Natural killer cell treated with Interleukin-12 subunit alpha and Interleukin-12 subunit beta and Interleukin-15 and Interleukin-18, amount 100 ng/mL, for 72 hours (primary cell): ENCODE measurements at regions not wholly inside any gene's neighbourhood (a gene's known extent, or its start where the extent isn't known, plus 50 kb on each side); places are given as distances from the start of the nearest gene placed in this dataset.

Source experiments
- ATAC-seq, 2 donors: fragments of 150-1000 bp; cut with Tn5 transposase in 1 of 2; sonication (Bioruptor Pico), chemical (Tn5 transposase) in 1 of 2; 2 replicates each; pipeline ENCODE4 v1.10.0; 2021
- DNase-seq: peaks from one replicate; pipeline ENCODE4 v3.0.0; 2022; ENCODE audit warnings: low spot score
- H3K27ac Mint-ChIP-seq, 2 donors: 1 replicate in 1 of 2; 2 replicates in 1 of 2; pipeline ENCODE4 v1.8.0; 2022; ENCODE audit warnings: mixed read lengths in 2 of 2, mild to moderate bottlenecking in 1 of 2, moderate library complexity in 1 of 2
- H3K27me3 Mint-ChIP-seq, 2 donors: 1 replicate in 1 of 2; 2 replicates in 1 of 2; pipeline ENCODE4 v1.8.0; 2022; ENCODE audit warnings: mixed read lengths in 2 of 2
- H3K36me3 Mint-ChIP-seq: one replicate; pipeline ENCODE4 v1.8.0; 2022; ENCODE audit warnings: mixed read lengths
- H3K4me1 Mint-ChIP-seq, 2 donors: 1 replicate in 1 of 2; 2 replicates in 1 of 2; pipeline ENCODE4 v1.8.0; 2022; ENCODE audit warnings: low read depth in 2 of 2, mixed read lengths in 2 of 2, mild to moderate bottlenecking in 1 of 2
- H3K4me3 Mint-ChIP-seq: one replicate; pipeline ENCODE4 v1.8.0; 2022; ENCODE audit warnings: mixed read lengths
- H3K9me3 Mint-ChIP-seq: 2 replicates; pipeline ENCODE4 v1.8.0; 2022; ENCODE audit warnings: mixed read lengths

GRCh38 chr22:48265000-48265625 lies 1502.7 kb downstream of the TBC1D22A start:
- Mint-ChIP-seq H3K4me1 (no peaks in the 10 kb centered on the region), H3K9me3 (no peaks in the 10 kb centered on the region), H3K27me3 (peaks cover 13 to 26% of the 10 kb centered on the region in 2 donors), H3K27ac (no peak overlapping the region), H3K36me3 (no peaks in the 10 kb centered on the region), H3K4me3 (no peak overlapping the region)
- ATAC-seq (no peak), DNase-seq (no peak)

GRCh38 chr22:48264586-48264985 lies 1502.1 kb downstream of the TBC1D22A start:
- Mint-ChIP-seq H3K27me3 (peaks cover 13 to 25% of the 10 kb centered on the region in 2 donors), H3K27ac (no peak overlapping the region), H3K9me3 (no peaks in the 10 kb centered on the region), H3K4me1 (no peaks in the 10 kb centered on the region), H3K36me3 (no peaks in the 10 kb centered on the region), H3K4me3 (no peak overlapping the region)
- DNase-seq (no peak), ATAC-seq (no peak)

GRCh38 chr22:48263791-48264351 lies 1501.4 kb downstream of the TBC1D22A start:
- Mint-ChIP-seq H3K4me3 (no peak overlapping the region), H3K4me1 (no peaks in the 10 kb centered on the region), H3K36me3 (no peaks in the 10 kb centered on the region), H3K27me3 (peaks cover 8 to 18% of the 10 kb centered on the region in 2 donors), H3K27ac (no peak overlapping the region), H3K9me3 (no peaks in the 10 kb centered on the region)
- ATAC-seq (no peak), DNase-seq (no peak)

GRCh38 chr22:48263431-48263765 lies 1500.9 kb downstream of the TBC1D22A start:
- Mint-ChIP-seq H3K4me1 (no peaks in the 10 kb centered on the region), H3K27me3 (peaks cover 10 to 16% of the 10 kb centered on the region in 2 donors), H3K36me3 (no peaks in the 10 kb centered on the region), H3K27ac (no peak overlapping the region), H3K9me3 (no peaks in the 10 kb centered on the region), H3K4me3 (no peak overlapping the region)
- ATAC-seq, result no peak
- DNase-seq, result no peak

- H3K9me3 Mint-ChIP-seq, result no peaks in the 10 kb centered on the region
- H3K36me3 Mint-ChIP-seq, result no peaks in the 10 kb centered on the region
- peaks cover 10 to 15% of the 10 kb centered on the region in 2 donors for H3K27me3 Mint-ChIP-seq
- H3K4me1 Mint-ChIP-seq, result no peaks in the 10 kb centered on the region
- ATAC-seq (no peak), DNase-seq (no peak)
- H3K4me3 Mint-ChIP-seq, result no peak overlapping the region
- H3K27ac Mint-ChIP-seq, result no peak overlapping the region
Observed at GRCh38 chr22:48262596-48263430, 1500.4 kb downstream of the TBC1D22A start.

- H3K9me3 Mint-ChIP-seq, result no peaks in the 10 kb centered on the region
- ATAC-seq, result no peak
- H3K27ac Mint-ChIP-seq, result no peak overlapping the region
- peaks cover 5 to 13% of the 10 kb centered on the region in 2 donors for H3K27me3 Mint-ChIP-seq
- no peak for DNase-seq
- H3K36me3 Mint-ChIP-seq, result no peaks in the 10 kb centered on the region
- H3K4me1 Mint-ChIP-seq, result no peaks in the 10 kb centered on the region
- H3K4me3 Mint-ChIP-seq, result no peak overlapping the region
Observed at GRCh38 chr22:48261706-48262105, 1499.3 kb downstream of the TBC1D22A start.

- no peak for DNase-seq
- no peak for ATAC-seq
- no peaks in the 10 kb centered on the region for H3K4me1 Mint-ChIP-seq
- no peak overlapping the region for H3K4me3 Mint-ChIP-seq
- H3K27ac Mint-ChIP-seq, result no peak overlapping the region
- peaks cover 0 to 12% of the 10 kb centered on the region in 2 donors for H3K27me3 Mint-ChIP-seq
- H3K9me3 Mint-ChIP-seq, result no peaks in the 10 kb centered on the region
- no peaks in the 10 kb centered on the region for H3K36me3 Mint-ChIP-seq
Observed at GRCh38 chr22:48261048-48261621, 1498.7 kb downstream of the TBC1D22A start.

GRCh38 chr22:48259991-48260670 lies 1497.7 kb downstream of the TBC1D22A start:
- H3K27me3 Mint-ChIP-seq, result peaks cover 3 to 15% of the 10 kb centered on the region in 2 donors
- no peaks in the 10 kb centered on the region for H3K4me1 Mint-ChIP-seq
- no peak for ATAC-seq
- H3K9me3 Mint-ChIP-seq, result no peaks in the 10 kb centered on the region
- no peak overlapping the region for H3K4me3 Mint-ChIP-seq
- H3K36me3 Mint-ChIP-seq, result no peaks in the 10 kb centered on the region
- DNase-seq, result no peak
- no peak overlapping the region for H3K27ac Mint-ChIP-seq

GRCh38 chr22:48258811-48259210 lies 1496.4 kb downstream of the TBC1D22A start:
- DNase-seq, result no peak
- H3K36me3 Mint-ChIP-seq, result no peaks in the 10 kb centered on the region
- H3K27me3 Mint-ChIP-seq, result peaks cover 16 to 24% of the 10 kb centered on the region in 2 donors
- H3K27ac Mint-ChIP-seq, result no peak overlapping the region
- ATAC-seq, result no peak
- no peaks in the 10 kb centered on the region for H3K9me3 Mint-ChIP-seq
- no peak overlapping the region for H3K4me3 Mint-ChIP-seq
- no peaks in the 10 kb centered on the region for H3K4me1 Mint-ChIP-seq

- Mint-ChIP-seq H3K27me3 (peaks cover 20 to 26% of the 10 kb centered on the region in 2 donors), H3K9me3 (no peaks in the 10 kb centered on the region), H3K4me1 (no peaks in the 10 kb centered on the region), H3K36me3 (no peaks in the 10 kb centered on the region), H3K4me3 (no peak overlapping the region), H3K27ac (no peak overlapping the region)
- ATAC-seq (no peak), DNase-seq (no peak)
Observed at GRCh38 chr22:48258064-48258701, 1495.7 kb downstream of the TBC1D22A start.

- no peak overlapping the region for H3K4me3 Mint-ChIP-seq
- no peak overlapping the region for H3K27ac Mint-ChIP-seq
Observed at GRCh38 chr22:48257685-48258055, 1495.2 kb downstream of the TBC1D22A start.

GRCh38 chr22:48256776-48257684 lies 1494.6 kb downstream of the TBC1D22A start:
- H3K36me3 Mint-ChIP-seq, result no peaks in the 10 kb centered on the region
- H3K27ac Mint-ChIP-seq, result no peak overlapping the region
- ATAC-seq (no peak), DNase-seq (no peak)
- no peaks in the 10 kb centered on the region for H3K4me1 Mint-ChIP-seq
- no peaks in the 10 kb centered on the region for H3K9me3 Mint-ChIP-seq
- H3K4me3 Mint-ChIP-seq, result no peak overlapping the region
- peaks cover 20 to 26% of the 10 kb centered on the region in 2 donors for H3K27me3 Mint-ChIP-seq

More at GRCh38 chr22:48257685-48258055, 1495.2 kb downstream of the TBC1D22A start:
- no peaks in the 10 kb centered on the region for H3K36me3 Mint-ChIP-seq
- ATAC-seq (no peak), DNase-seq (no peak)
- H3K9me3 Mint-ChIP-seq, result no peaks in the 10 kb centered on the region
- H3K4me1 Mint-ChIP-seq, result no peaks in the 10 kb centered on the region
- peaks cover 20 to 26% of the 10 kb centered on the region in 2 donors for H3K27me3 Mint-ChIP-seq
